ENCODE measurements at regions not wholly inside any gene's neighbourhood (a gene's known extent, or its start where the extent isn't known, plus 50 kb on each side); places are given as distances from the start of the nearest gene placed in this dataset.

DNA sequence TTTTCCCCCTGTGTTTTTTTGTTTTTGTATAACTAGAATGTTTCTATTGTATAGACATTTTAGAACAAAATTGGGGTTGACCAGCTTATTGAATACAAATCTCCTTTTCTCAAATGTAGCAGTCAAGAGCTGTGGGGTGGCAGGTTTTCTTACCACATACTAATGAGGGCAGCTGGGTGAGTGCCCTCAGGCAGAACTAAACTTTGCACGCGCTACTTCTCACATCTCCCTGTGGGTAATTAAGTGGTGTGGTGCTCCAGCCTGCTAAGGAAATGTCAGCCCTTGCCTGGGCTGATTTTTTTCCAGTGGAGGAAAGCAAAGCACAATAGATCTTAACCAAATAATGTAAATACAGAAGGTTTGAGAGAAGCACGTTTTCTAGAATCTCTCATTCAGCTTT, 717.6 kb upstream of the TENM3 start:
- whole genome bisulfite sequencing, 4 donors, result 56 to 69% (median 63%) methylated on average over 3 of the region's 3 CpGs
- TF ChIP-seq CTCF (IDR thresholded peaks at IDR 0.05), result no peak
- TF ChIP-seq POLR2A (IDR thresholded peaks at IDR 0.05), result no peak
- no peaks in the 10 kb centered on the region for H3K36me3 ChIP-seq
- no peaks in the 10 kb centered on the region for H3K9me3 ChIP-seq
- intact Hi-C loops (cut with DNase I), result loop anchor here in 9 of 10 donors (2.0 to 10.0 kb wide), 6 partner anchors 221 to 858 kb away; no protein-coding TSS in a partner anchor
- ATAC-seq (no peak), DNase-seq (no peak)
- H3K4me1 ChIP-seq, result no peaks in the 10 kb centered on the region
- H3K27me3 ChIP-seq, result peaks cover 0 to 4% (median 0%) of the 10 kb centered on the region in 9 donors
- H3K27ac ChIP-seq, result no peak overlapping the region
- H3K4me3 ChIP-seq, result no peak overlapping the region

DNA sequence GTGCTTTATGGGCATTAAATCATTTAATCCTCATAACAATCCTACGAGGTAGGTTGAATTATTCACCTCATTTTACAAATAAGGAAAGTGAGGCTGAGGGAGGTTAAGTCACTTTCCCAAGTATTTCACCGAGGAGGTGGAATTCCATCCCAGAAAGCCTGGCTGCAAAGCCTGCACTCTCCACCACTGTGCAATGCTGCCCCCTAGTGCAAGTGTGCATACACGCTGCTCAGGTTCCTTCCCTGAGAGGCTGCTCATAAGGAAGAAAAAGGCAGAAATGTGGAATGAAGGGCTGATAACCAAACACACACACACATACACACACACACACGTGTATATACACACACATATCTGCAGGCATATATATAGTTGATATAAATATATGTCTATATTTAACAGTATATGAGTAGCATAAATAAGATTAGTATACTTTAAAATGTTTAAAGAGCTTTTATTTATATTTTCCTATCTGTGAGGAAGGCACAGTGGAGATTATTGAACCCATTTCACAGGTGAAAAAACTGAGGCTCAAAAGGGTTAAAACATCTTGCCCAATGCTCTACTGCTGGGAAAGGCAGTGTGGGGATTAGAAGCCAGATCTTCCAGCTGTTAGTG, 714.5 kb upstream of the TENM3 start:
- no peak for TF ChIP-seq POLR2A (IDR thresholded peaks at IDR 0.05)
- TF ChIP-seq CTCF (IDR thresholded peaks at IDR 0.05), result peak; percentile 59 to 81 (median 68)
- DNase-seq, result peak; percentile 25 to 66 (median 63)
- 1 to 5% (median 2%) methylated on average over 4 of the region's 4 CpGs for WGBS, 4 donors

DNA sequence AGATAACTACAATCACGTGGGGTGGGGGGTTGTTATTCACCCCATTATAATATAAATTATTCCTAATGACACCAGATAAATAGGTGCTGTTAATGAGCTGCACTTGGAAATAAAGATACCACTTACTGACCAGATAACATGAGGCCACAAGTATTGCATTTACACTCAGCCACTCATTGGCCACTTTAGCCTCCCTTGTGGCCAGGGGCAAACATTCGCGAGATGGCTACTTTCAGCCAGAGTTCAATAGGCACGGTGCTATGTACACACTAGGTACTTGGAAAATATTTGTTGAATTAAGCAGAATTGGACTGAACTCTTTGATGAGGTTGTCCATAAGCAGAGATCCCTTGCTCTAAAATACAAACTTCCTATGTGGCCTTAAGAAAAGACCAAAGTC, 713.7 kb upstream of the TENM3 start:
- WGBS, 4 donors, result 42 to 49% (median 47%) methylated on average over 4 of the region's 4 CpGs
- Histone ChIP-seq H3K36me3 (no peaks in the 10 kb centered on the region), H3K4me3 (no peak overlapping the region), H3K9me3 (no peaks in the 10 kb centered on the region), H3K4me1 (no peaks in the 10 kb centered on the region), H3K27ac (no peak overlapping the region), H3K27me3 (peaks cover 0 to 4% (median 0%) of the 10 kb centered on the region in 9 donors)
- no peak for DNase-seq
- intact Hi-C loops (cut with DNase I), result loop anchor here in 9 of 10 donors (2.0 to 10.0 kb wide), 9 partner anchors 225 to 862 kb away; no protein-coding TSS in a partner anchor
- no peak for TF ChIP-seq CTCF (IDR thresholded peaks at IDR 0.05)
- ATAC-seq, result no peak

More for the DNA sequence above, 714.5 kb upstream of the TENM3 start:
- H3K36me3 ChIP-seq, result no peaks in the 10 kb centered on the region
- H3K27ac ChIP-seq, result no peak overlapping the region
- ATAC-seq, result peak; percentile 55 to 85 (median 80)
- H3K9me3 ChIP-seq, result no peaks in the 10 kb centered on the region
- H3K27me3 ChIP-seq, result peaks cover 0 to 4% (median 0%) of the 10 kb centered on the region in 9 donors
- intact Hi-C loops (cut with DNase I), result loop anchor here in 9 of 10 donors (1.0 to 10.0 kb wide), 10 partner anchors 224 to 861 kb away; no protein-coding TSS in a partner anchor
- H3K4me1 ChIP-seq, result no peaks in the 10 kb centered on the region
- H3K4me3 ChIP-seq, result no peak overlapping the region

- 78 to 87% (median 82%) methylated on average over 4 of the region's 4 CpGs for WGBS, 4 donors
- H3K9me3 ChIP-seq, result no peaks in the 10 kb centered on the region
- no peak overlapping the region for H3K27ac ChIP-seq
- TF ChIP-seq CTCF (IDR thresholded peaks at IDR 0.05) (no peak), POLR2A (IDR thresholded peaks at IDR 0.05) (no peak)
- no peak overlapping the region for H3K4me3 ChIP-seq
- intact Hi-C loops (cut with DNase I), result no loop called here
- no peaks in the 10 kb centered on the region for H3K27me3 ChIP-seq
- H3K4me1 ChIP-seq, result no peaks in the 10 kb centered on the region
- no peaks in the 10 kb centered on the region for H3K36me3 ChIP-seq
- no peak for ATAC-seq
- no peak for DNase-seq
Observed at GRCh38 chr4:181536196-181536746, 706.9 kb upstream of the TENM3 start.

Data from heart left ventricle (tissue), 16 donors.